HCT116 (cell line): ENCODE measurements at regions not wholly inside any gene's neighbourhood (a gene's known extent, or its start where the extent isn't known, plus 50 kb on each side); places are given as distances from the start of the nearest gene placed in this dataset.

Experiments used
- ATAC-seq: fragments of 200-7000 bp; cut with Tn5 transposase; 2 replicates; pipeline ENCODE4 v1.9.1; 2020; ENCODE audit warnings: mild to moderate bottlenecking, moderate library complexity
- BruUV-seq: library from RNA; stranded (reverse); fragments of 400-500 nt; replicated peaks from 2 replicates; lab custom pipeline; 2021; lab: Mats Ljungman, UMichigan
- CTCF ChIA-PET: fragments of 300-600 bp; sonication (Branson Sonifier 250); formaldehyde crosslinking; loops from one replicate; lab custom pipeline; 2021; ENCODE audit warnings: antibody characterized with exemption; lab: Charles Lee
- POLR2A ChIA-PET: fragments of 300-600, 350-600 bp; sonication (Branson Sonifier 250); formaldehyde crosslinking; loops from one replicate; lab custom pipeline; 2021; ENCODE audit warnings: antibody characterized with exemption; lab: Charles Lee
- RAD21 ChIA-PET, 2 experiments: fragments of 300-600 bp; sonication (Branson Sonifier 250); formaldehyde crosslinking; loops; one replicate each; lab custom pipeline; 2023; ENCODE audit warnings: low total read pairs in 2 of 2; ENCODE audit not compliant: uncharacterized antibody in 2 of 2, unreplicated experiment in 2 of 2, low non-redundant PET in 1 of 2; lab: Charles Lee
- DNase-seq: peaks from one replicate; pipeline ENCODE4 v3.0.0-alpha.2; 2010; ENCODE audit warnings: low read depth, low spot score
- H2AFZ ChIP-seq: fragments of 200-600 bp; shearing (Covaris generic), sonication (generic); 2 replicates; pipeline ENCODE4 v1.6.1; 2017; ENCODE audit warnings: low read depth, mixed run types, mixed read lengths, antibody characterized with exemption, low read length; ENCODE audit not compliant: poor library complexity, severe bottlenecking
- H3K27ac ChIP-seq: 2 replicates; pipeline ENCODE4 v1.5.1; 2012; ENCODE audit warnings: low read depth, low read length
- H3K27me3 ChIP-seq: fragments of 200-600 bp; sonication (generic); 2 replicates; pipeline ENCODE4 v1.6.1; 2016; ENCODE audit warnings: mixed run types, low read length, mixed read lengths; ENCODE audit not compliant: insufficient read depth
- H3K36me3 ChIP-seq, 2 experiments: fragments of 200-500 bp in 1 of 2; fragments of 200-600 bp in 1 of 2; sonication (Bioruptor generic) in 1 of 2; sonication (generic) in 1 of 2; 2 replicates each; pipeline versions ENCODE4 v1.5.1 to v1.6.1; 2014 to 2016; ENCODE audit warnings: low read length in 2 of 2, inconsistent platforms in 1 of 2, mixed read lengths in 1 of 2, mixed run types in 1 of 2; ENCODE audit not compliant: insufficient read depth in 2 of 2, control insufficient read depth in 1 of 2
- H3K4me1 ChIP-seq, 2 experiments: fragments of 200-600 bp in 1 of 2; sonication (generic) in 1 of 2; 2 replicates each; pipeline versions ENCODE4 v1.5.1 to v1.6.1; 2012 to 2017; ENCODE audit warnings: low read length in 2 of 2, inconsistent platforms in 1 of 2, mild to moderate bottlenecking in 1 of 2, mixed read lengths in 1 of 2, mixed run types in 1 of 2, moderate library complexity in 1 of 2; ENCODE audit not compliant: insufficient read depth in 2 of 2, control insufficient read depth in 1 of 2
- H3K4me2 ChIP-seq: fragments of 200-600 bp; sonication (generic); 2 replicates; pipeline ENCODE4 v1.6.1; 2017; ENCODE audit warnings: mixed run types, low read length, mixed read lengths
- H3K4me3 ChIP-seq, 2 experiments: fragments of 200-600 bp in 1 of 2; sonication (generic) in 1 of 2; replicated peaks in 1 of 2; 2 replicates each; pipeline ENCODE4 v1.5.1; 2011 to 2016; ENCODE audit warnings: low read length in 2 of 2, control low read depth in 1 of 2, low read depth in 1 of 2, mild to moderate bottlenecking in 1 of 2, mixed read lengths in 1 of 2, mixed run types in 1 of 2
- H3K79me2 ChIP-seq: fragments of 200-600 bp; sonication (generic); 2 replicates; pipeline ENCODE4 v1.6.1; 2017; ENCODE audit warnings: mild to moderate bottlenecking, mixed run types, low read length, moderate library complexity, mixed read lengths; ENCODE audit not compliant: insufficient read depth
- H3K9ac ChIP-seq: fragments of 200-600 bp; sonication (generic); 2 replicates; pipeline ENCODE4 v1.6.1; 2016; ENCODE audit warnings: low read length, mixed read lengths
- H3K9me2 ChIP-seq: fragments of 200-600 bp; sonication (generic), shearing (Covaris generic); 2 replicates; pipeline ENCODE4 v1.6.1; 2017; ENCODE audit warnings: mixed run types, mild to moderate bottlenecking, moderate library complexity; ENCODE audit not compliant: insufficient read depth
- H3K9me3 ChIP-seq, 2 experiments: fragments of 200-500 bp in 1 of 2; fragments of 200-600 bp in 1 of 2; sonication (Bioruptor generic) in 1 of 2; sonication (generic) in 1 of 2; 2 replicates each; pipeline ENCODE4 v1.6.1; 2014 to 2017; ENCODE audit warnings: low read length in 2 of 2, mixed read lengths in 2 of 2, inconsistent platforms in 1 of 2, low read depth in 1 of 2, mild to moderate bottlenecking in 1 of 2, mixed run types in 1 of 2, moderate library complexity in 1 of 2; ENCODE audit not compliant: control insufficient read depth in 1 of 2, insufficient read depth in 1 of 2
- H4K20me1 ChIP-seq: fragments of 200-600 bp; sonication (generic), shearing (Covaris generic); 2 replicates; pipeline ENCODE4 v1.6.1; 2017; ENCODE audit warnings: mixed run types, mild to moderate bottlenecking, moderate library complexity; ENCODE audit not compliant: insufficient read depth
- CBX3 ChIP-seq: IDR thresholded peaks from 2 replicates; pipeline ENCODE4 v1.6.1; 2012; ENCODE audit warnings: low read depth
- CEBPB ChIP-seq: IDR thresholded peaks from 2 replicates; pipeline ENCODE4 v1.6.1; 2012; ENCODE audit warnings: low read depth
- EGR1 ChIP-seq: IDR thresholded peaks from 2 replicates; pipeline ENCODE4 v1.6.1; 2012; ENCODE audit warnings: low read depth
- ELF1 ChIP-seq: IDR thresholded peaks from 2 replicates; pipeline ENCODE4 v1.6.1; 2012; ENCODE audit warnings: low read depth, borderline replicate concordance
- EZH2 ChIP-seq: fragments of 200-600 bp; sonication (generic); IDR thresholded peaks from 2 replicates; pipeline ENCODE4 v1.6.1; 2017; ENCODE audit warnings: antibody characterized with exemption, mixed run types
- EZH2phosphoT487 ChIP-seq: fragments of 200-600 bp; IDR thresholded peaks from 2 replicates; pipeline ENCODE4 v1.6.1; 2018; ENCODE audit warnings: antibody characterized with exemption, borderline replicate concordance
- FOSL1 ChIP-seq: IDR thresholded peaks from 2 replicates; pipeline ENCODE4 v1.6.1; 2012; ENCODE audit warnings: low read depth
- JUND ChIP-seq: IDR thresholded peaks from 2 replicates; pipeline ENCODE4 v1.6.1; 2012
- POLR2AphosphoS5 ChIP-seq: IDR thresholded peaks from 2 replicates; pipeline ENCODE4 v1.6.1; 2011; ENCODE audit warnings: mild to moderate bottlenecking, low read depth, low read length, moderate library complexity
- RAD21 ChIP-seq: IDR thresholded peaks from 2 replicates; pipeline ENCODE4 v1.6.1; 2012; ENCODE audit warnings: low read depth, mild to moderate bottlenecking
- SIN3A ChIP-seq: IDR thresholded peaks from 2 replicates; pipeline ENCODE4 v1.6.1; 2012; ENCODE audit warnings: low read depth
- SP1 ChIP-seq: IDR thresholded peaks from 2 replicates; pipeline ENCODE4 v1.6.1; 2012; ENCODE audit warnings: low read depth
- YY1 ChIP-seq: IDR thresholded peaks from 2 replicates; pipeline ENCODE4 v1.6.1; 2011; ENCODE audit warnings: low read length, low read depth, moderate library complexity, mild to moderate bottlenecking; ENCODE audit not compliant: insufficient replicate concordance; ENCODE audit errors: extremely low read depth
- ZFX ChIP-seq: fragments of 450-650 bp; IDR thresholded peaks from 2 replicates; pipeline ENCODE4 v1.6.1; 2017
- intact Hi-C: fragments of 100-400 bp; cut with micrococcal nuclease; formaldehyde crosslinking; loops from 2 replicates; pipeline ENCODE4 v1.10.0; 2022
- TF ChIP-seq, protein P1 (sequence below), 3 experiments: fragments of 200-600 bp in 1 of 3; sonication (generic) in 1 of 3; IDR thresholded peaks in 2 of 3; conservative IDR thresholded peaks in 1 of 3; 2 replicates each; pipeline ENCODE4 v1.5.1; 2012 to 2017; ENCODE audit warnings: low read depth in 2 of 3, low read length in 2 of 3, antibody characterized with exemption in 1 of 3, borderline replicate concordance in 1 of 3, control low read depth in 1 of 3, mild to moderate bottlenecking in 1 of 3, mixed read lengths in 1 of 3, mixed run types in 1 of 3, moderate library complexity in 1 of 3; ENCODE audit not compliant: insufficient read depth in 1 of 3
- TF ChIP-seq, protein P2 (sequence below): IDR thresholded peaks from 2 replicates; pipeline ENCODE4 v1.6.1; 2012
- TF ChIP-seq, protein P3 (sequence below): IDR thresholded peaks from 2 replicates; pipeline ENCODE4 v1.6.1; 2011; ENCODE audit warnings: mild to moderate bottlenecking, low read length, moderate library complexity; ENCODE audit not compliant: insufficient replicate concordance; ENCODE audit errors: extremely low read depth

DNA sequence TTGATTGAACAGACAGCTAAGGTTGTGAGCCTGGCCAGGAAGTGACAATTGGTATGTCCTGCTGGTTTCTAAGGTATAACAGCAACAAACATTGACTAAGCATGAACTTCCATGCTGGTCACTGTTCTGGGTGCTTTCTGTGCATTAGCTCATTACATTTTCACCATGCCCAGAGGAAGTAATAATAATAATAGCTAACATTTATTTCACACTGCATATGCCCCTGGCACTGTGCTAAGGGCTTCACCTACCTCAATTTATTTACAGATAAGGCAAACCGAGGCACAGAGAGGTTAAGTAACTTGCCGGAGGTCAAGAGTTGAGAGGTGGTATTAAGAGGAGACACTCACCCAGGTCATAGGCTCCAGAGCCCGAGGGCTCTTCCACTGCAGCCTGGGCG, 113.6 kb downstream of the PDCL3 start:
- H3K4me3 ChIP-seq: no peak overlapping the region
- H3K4me2 ChIP-seq: no peak overlapping the region
- no peak overlapping the region for H3K9ac ChIP-seq
- H3K27ac ChIP-seq: no peak overlapping the region
- no peaks in the 10 kb centered on the region for H4K20me1 ChIP-seq
- TF ChIP-seq RAD21 (no peak), FOSL1 (no peak), SIN3A (no peak), EGR1 (no peak), EZH2 (no peak), CEBPB (no peak), ELF1 (no peak), POLR2AphosphoS5 (no peak), CBX3 (no peak), ZFX (no peak), EZH2phosphoT487 (no peak), SP1 (no peak), YY1 (no peak), JUND (no peak)
- TF ChIP-seq, protein P1, sequence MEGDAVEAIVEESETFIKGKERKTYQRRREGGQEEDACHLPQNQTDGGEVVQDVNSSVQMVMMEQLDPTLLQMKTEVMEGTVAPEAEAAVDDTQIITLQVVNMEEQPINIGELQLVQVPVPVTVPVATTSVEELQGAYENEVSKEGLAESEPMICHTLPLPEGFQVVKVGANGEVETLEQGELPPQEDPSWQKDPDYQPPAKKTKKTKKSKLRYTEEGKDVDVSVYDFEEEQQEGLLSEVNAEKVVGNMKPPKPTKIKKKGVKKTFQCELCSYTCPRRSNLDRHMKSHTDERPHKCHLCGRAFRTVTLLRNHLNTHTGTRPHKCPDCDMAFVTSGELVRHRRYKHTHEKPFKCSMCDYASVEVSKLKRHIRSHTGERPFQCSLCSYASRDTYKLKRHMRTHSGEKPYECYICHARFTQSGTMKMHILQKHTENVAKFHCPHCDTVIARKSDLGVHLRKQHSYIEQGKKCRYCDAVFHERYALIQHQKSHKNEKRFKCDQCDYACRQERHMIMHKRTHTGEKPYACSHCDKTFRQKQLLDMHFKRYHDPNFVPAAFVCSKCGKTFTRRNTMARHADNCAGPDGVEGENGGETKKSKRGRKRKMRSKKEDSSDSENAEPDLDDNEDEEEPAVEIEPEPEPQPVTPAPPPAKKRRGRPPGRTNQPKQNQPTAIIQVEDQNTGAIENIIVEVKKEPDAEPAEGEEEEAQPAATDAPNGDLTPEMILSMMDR (IDR thresholded peaks at IDR 0.05 in 2 of 3, conservative IDR thresholded peaks at IDR 0.05 in 1 of 3; ENCODE audit: borderline replicate concordance in 1 of 3, insufficient read depth in 1 of 3, low read depth in 2 of 3, low read length in 2 of 3): no peak
- TF ChIP-seq, protein P2, sequence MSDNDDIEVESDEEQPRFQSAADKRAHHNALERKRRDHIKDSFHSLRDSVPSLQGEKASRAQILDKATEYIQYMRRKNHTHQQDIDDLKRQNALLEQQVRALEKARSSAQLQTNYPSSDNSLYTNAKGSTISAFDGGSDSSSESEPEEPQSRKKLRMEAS: no peak
- TF ChIP-seq, protein P3, sequence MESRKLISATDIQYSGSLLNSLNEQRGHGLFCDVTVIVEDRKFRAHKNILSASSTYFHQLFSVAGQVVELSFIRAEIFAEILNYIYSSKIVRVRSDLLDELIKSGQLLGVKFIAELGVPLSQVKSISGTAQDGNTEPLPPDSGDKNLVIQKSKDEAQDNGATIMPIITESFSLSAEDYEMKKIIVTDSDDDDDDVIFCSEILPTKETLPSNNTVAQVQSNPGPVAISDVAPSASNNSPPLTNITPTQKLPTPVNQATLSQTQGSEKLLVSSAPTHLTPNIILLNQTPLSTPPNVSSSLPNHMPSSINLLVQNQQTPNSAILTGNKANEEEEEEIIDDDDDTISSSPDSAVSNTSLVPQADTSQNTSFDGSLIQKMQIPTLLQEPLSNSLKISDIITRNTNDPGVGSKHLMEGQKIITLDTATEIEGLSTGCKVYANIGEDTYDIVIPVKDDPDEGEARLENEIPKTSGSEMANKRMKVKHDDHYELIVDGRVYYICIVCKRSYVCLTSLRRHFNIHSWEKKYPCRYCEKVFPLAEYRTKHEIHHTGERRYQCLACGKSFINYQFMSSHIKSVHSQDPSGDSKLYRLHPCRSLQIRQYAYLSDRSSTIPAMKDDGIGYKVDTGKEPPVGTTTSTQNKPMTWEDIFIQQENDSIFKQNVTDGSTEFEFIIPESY: no peak
- POLR2A ChIA-PET: no interaction called here
- RAD21 ChIA-PET: no interaction called here
- H3K9me2 ChIP-seq: no peaks in the 10 kb centered on the region
- CTCF ChIA-PET: interaction anchor here (0.7 kb wide), 1 partner anchor 13 kb away, joined by 3 read pairs; no protein-coding TSS in a partner anchor
- ATAC-seq: no peak
- H3K4me1 ChIP-seq: no peaks in the 10 kb centered on the region
- intact Hi-C loops: no loop called here
- H3K36me3 ChIP-seq: no peaks in the 10 kb centered on the region
- no peak overlapping the region for H2AFZ ChIP-seq
- no peak for DNase-seq
- H3K27me3 ChIP-seq: no peaks in the 10 kb centered on the region
- no peaks in the 10 kb centered on the region for H3K79me2 ChIP-seq
- H3K9me3 ChIP-seq: no peaks in the 10 kb centered on the region
- no TSS peak for BruUV-seq
